ENCODE measurements at regions not wholly inside any gene's neighbourhood (a gene's known extent, or its start where the extent isn't known, plus 50 kb on each side); places are given as distances from the start of the nearest gene placed in this dataset.
"Not testable (repeated sequence)": the region's sequence is repeated elsewhere in the genome, so short reads cannot be mapped to it uniquely, and the experiment has no call there.

- H3K27me3 ChIP-seq (ENCODE audit: control insufficient read depth, insufficient read depth, low read length); H3K27ac ChIP-seq (ENCODE audit: low read length); H3K36me3 ChIP-seq (ENCODE audit: control insufficient read depth, insufficient read depth, low read length); ATAC-seq; intact Hi-C loops (cut with micrococcal nuclease; ENCODE audit: unreplicated experiment); CTCF ChIA-PET; H3K4me3 ChIP-seq (ENCODE audit: low read depth in 2 of 2, low read length in 2 of 2); in situ Hi-C loops (cut with HindIII; ENCODE audit: low pct_unique_long_range_greater_than_20kb, low sequenced_read_pairs); DNase-seq (ENCODE audit: low read depth, low spot score); H3K9me3 ChIP-seq (ENCODE audit: control insufficient read depth, insufficient read depth, low read depth, low read length); BruUV-seq (replicated peaks); POLR2A ChIA-PET; H3K4me1 ChIP-seq (ENCODE audit: control insufficient read depth, insufficient read depth, low read length): not testable (repeated sequence)
Observed at GRCh38 chr3:195984392-195985030, 76.2 kb upstream of the TNK2 start.

GRCh38 chr3:195983880-195984279 lies 75.5 kb upstream of the TNK2 start:
- intact Hi-C loops (cut with micrococcal nuclease; ENCODE audit: unreplicated experiment); H3K4me1 ChIP-seq (ENCODE audit: control insufficient read depth, insufficient read depth, low read length); BruUV-seq (replicated peaks); H3K27me3 ChIP-seq (ENCODE audit: control insufficient read depth, insufficient read depth, low read length); in situ Hi-C loops (cut with HindIII; ENCODE audit: low pct_unique_long_range_greater_than_20kb, low sequenced_read_pairs); CTCF ChIA-PET; H3K4me3 ChIP-seq (ENCODE audit: low read depth in 2 of 2, low read length in 2 of 2); POLR2A ChIA-PET; H3K9me3 ChIP-seq (ENCODE audit: control insufficient read depth, insufficient read depth, low read depth, low read length); ATAC-seq; H3K27ac ChIP-seq (ENCODE audit: low read length); H3K36me3 ChIP-seq (ENCODE audit: control insufficient read depth, insufficient read depth, low read length); DNase-seq (ENCODE audit: low read depth, low spot score): not testable (repeated sequence)

DNA sequence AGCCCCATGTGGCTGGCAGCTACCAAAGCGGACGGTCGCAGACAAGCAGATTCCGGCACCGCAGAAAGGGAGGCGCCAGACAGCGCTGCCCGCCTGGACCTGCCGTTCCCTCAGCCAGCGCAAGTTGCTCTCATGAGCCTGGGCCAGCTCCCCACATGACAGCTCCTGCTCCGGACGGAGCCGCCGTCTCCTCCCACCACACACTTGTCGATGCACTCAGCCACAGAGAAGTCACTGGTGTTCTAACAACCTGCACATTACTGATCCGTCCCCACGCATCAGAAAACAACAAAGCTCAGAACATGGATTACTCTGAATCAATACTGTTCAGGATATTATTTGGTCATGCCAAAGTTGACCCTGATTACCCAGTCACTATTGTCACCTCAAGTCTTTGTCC lies 74.4 kb upstream of the TNK2 start:
- H3K4me1 ChIP-seq (ENCODE audit: control insufficient read depth, insufficient read depth, low read length); intact Hi-C loops (cut with micrococcal nuclease; ENCODE audit: unreplicated experiment); H3K27me3 ChIP-seq (ENCODE audit: control insufficient read depth, insufficient read depth, low read length); H3K36me3 ChIP-seq (ENCODE audit: control insufficient read depth, insufficient read depth, low read length); H3K4me3 ChIP-seq (ENCODE audit: low read depth in 2 of 2, low read length in 2 of 2); H3K27ac ChIP-seq (ENCODE audit: low read length); POLR2A ChIA-PET; in situ Hi-C loops (cut with HindIII; ENCODE audit: low pct_unique_long_range_greater_than_20kb, low sequenced_read_pairs); BruUV-seq (replicated peaks); DNase-seq (ENCODE audit: low read depth, low spot score); CTCF ChIA-PET; H3K9me3 ChIP-seq (ENCODE audit: control insufficient read depth, insufficient read depth, low read depth, low read length); ATAC-seq: not testable (repeated sequence)

DNA sequence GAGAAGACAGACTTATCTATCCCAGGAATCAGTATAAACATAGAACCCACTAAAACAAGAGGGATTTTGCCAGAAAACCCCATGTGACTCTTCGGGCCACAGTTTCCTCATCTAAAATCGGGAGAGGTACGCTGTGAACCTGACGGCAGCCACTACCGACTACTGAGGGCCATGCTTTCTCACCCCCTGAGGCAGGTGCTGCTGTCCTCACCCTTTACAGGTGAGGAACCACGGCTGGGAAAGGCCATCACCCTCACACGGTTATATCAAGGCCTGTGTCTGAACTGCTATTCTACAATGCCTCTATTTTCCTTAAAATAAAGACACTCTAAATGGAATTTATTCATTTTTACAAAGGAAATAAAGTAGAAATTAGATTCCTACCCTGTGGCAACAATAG lies 73.4 kb upstream of the TNK2 start:
- H3K36me3 ChIP-seq (ENCODE audit: control insufficient read depth, insufficient read depth, low read length); intact Hi-C loops (cut with micrococcal nuclease; ENCODE audit: unreplicated experiment); H3K27ac ChIP-seq (ENCODE audit: low read length); POLR2A ChIA-PET; in situ Hi-C loops (cut with HindIII; ENCODE audit: low pct_unique_long_range_greater_than_20kb, low sequenced_read_pairs); BruUV-seq (replicated peaks); H3K4me3 ChIP-seq (ENCODE audit: low read depth in 2 of 2, low read length in 2 of 2); H3K4me1 ChIP-seq (ENCODE audit: control insufficient read depth, insufficient read depth, low read length); H3K9me3 ChIP-seq (ENCODE audit: control insufficient read depth, insufficient read depth, low read depth, low read length); ATAC-seq; H3K27me3 ChIP-seq (ENCODE audit: control insufficient read depth, insufficient read depth, low read length); DNase-seq (ENCODE audit: low read depth, low spot score); CTCF ChIA-PET: not testable (repeated sequence)

DNA sequence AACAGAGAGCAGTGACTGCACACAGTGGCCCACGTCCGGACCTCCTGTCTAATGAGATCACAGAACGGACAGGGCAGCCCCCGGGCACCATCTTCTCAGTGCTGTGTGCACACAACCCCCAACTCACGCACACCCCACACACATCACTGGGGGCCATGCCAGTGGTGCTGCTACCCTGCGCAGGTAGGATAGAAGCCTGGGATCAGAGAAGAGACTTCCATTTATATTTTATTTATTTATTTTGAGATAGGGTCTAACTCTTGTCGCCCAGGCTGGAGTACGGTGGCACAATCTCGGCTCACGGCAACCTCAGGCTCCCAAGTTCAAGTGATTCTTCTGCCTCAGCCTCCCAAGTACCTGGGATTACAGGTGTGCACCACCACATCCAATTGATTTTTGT lies 71.5 kb upstream of the TNK2 start:
- H3K27ac ChIP-seq (ENCODE audit: low read length); H3K36me3 ChIP-seq (ENCODE audit: control insufficient read depth, insufficient read depth, low read length); H3K4me1 ChIP-seq (ENCODE audit: control insufficient read depth, insufficient read depth, low read length); in situ Hi-C loops (cut with HindIII; ENCODE audit: low pct_unique_long_range_greater_than_20kb, low sequenced_read_pairs); CTCF ChIA-PET; ATAC-seq; intact Hi-C loops (cut with micrococcal nuclease; ENCODE audit: unreplicated experiment); H3K4me3 ChIP-seq (ENCODE audit: low read depth in 2 of 2, low read length in 2 of 2); H3K27me3 ChIP-seq (ENCODE audit: control insufficient read depth, insufficient read depth, low read length); H3K9me3 ChIP-seq (ENCODE audit: control insufficient read depth, insufficient read depth, low read depth, low read length); BruUV-seq (replicated peaks); DNase-seq (ENCODE audit: low read depth, low spot score); POLR2A ChIA-PET: not testable (repeated sequence)

GRCh38 chr3:195978585-195978984 lies 70.2 kb upstream of the TNK2 start:
- H3K36me3 ChIP-seq (ENCODE audit: control insufficient read depth, insufficient read depth, low read length); ATAC-seq; POLR2A ChIA-PET; H3K27ac ChIP-seq (ENCODE audit: low read length); DNase-seq (ENCODE audit: low read depth, low spot score); in situ Hi-C loops (cut with HindIII; ENCODE audit: low pct_unique_long_range_greater_than_20kb, low sequenced_read_pairs); H3K4me1 ChIP-seq (ENCODE audit: control insufficient read depth, insufficient read depth, low read length); BruUV-seq (replicated peaks); H3K9me3 ChIP-seq (ENCODE audit: control insufficient read depth, insufficient read depth, low read depth, low read length); CTCF ChIA-PET; H3K27me3 ChIP-seq (ENCODE audit: control insufficient read depth, insufficient read depth, low read length); intact Hi-C loops (cut with micrococcal nuclease; ENCODE audit: unreplicated experiment); H3K4me3 ChIP-seq (ENCODE audit: low read depth in 2 of 2, low read length in 2 of 2): not testable (repeated sequence)

GRCh38 chr3:195976876-195977275 lies 68.5 kb upstream of the TNK2 start:
- not testable (repeated sequence) for H3K4me1 ChIP-seq (ENCODE audit: control insufficient read depth, insufficient read depth, low read length)

DNA sequence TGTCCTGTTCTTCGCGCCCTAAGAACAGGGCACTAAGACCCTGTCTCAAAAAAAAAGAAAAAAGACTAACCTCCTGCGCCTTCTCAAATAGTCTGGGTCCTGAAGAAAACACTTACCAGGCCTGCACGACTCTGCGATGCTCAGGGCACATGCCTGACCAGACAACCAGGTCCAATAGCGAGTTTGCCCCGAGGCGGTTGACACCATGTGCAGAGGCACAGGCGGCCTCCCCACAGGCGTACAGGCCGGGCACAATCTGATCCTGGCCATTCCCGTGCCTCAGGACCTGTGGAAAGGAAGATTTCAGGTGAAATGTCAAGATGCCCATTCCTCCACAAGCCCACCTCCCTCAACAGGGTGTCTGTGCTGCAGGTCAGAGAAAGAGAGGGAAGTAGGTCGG lies 65.9 kb upstream of the TNK2 start:
- DNase-seq (ENCODE audit: low read depth, low spot score); H3K27ac ChIP-seq (ENCODE audit: low read length); H3K27me3 ChIP-seq (ENCODE audit: control insufficient read depth, insufficient read depth, low read length); H3K4me1 ChIP-seq (ENCODE audit: control insufficient read depth, insufficient read depth, low read length); BruUV-seq (replicated peaks); H3K36me3 ChIP-seq (ENCODE audit: control insufficient read depth, insufficient read depth, low read length); CTCF ChIA-PET; H3K9me3 ChIP-seq (ENCODE audit: control insufficient read depth, insufficient read depth, low read depth, low read length); ATAC-seq; intact Hi-C loops (cut with micrococcal nuclease; ENCODE audit: unreplicated experiment); POLR2A ChIA-PET; H3K4me3 ChIP-seq (ENCODE audit: low read depth in 2 of 2, low read length in 2 of 2); in situ Hi-C loops (cut with HindIII; ENCODE audit: low pct_unique_long_range_greater_than_20kb, low sequenced_read_pairs): not testable (repeated sequence)

More at GRCh38 chr3:195976876-195977275, 68.5 kb upstream of the TNK2 start:
- CTCF ChIA-PET; intact Hi-C loops (cut with micrococcal nuclease; ENCODE audit: unreplicated experiment); DNase-seq (ENCODE audit: low read depth, low spot score); POLR2A ChIA-PET; ATAC-seq; H3K9me3 ChIP-seq (ENCODE audit: control insufficient read depth, insufficient read depth, low read depth, low read length); H3K27me3 ChIP-seq (ENCODE audit: control insufficient read depth, insufficient read depth, low read length); BruUV-seq (replicated peaks); H3K36me3 ChIP-seq (ENCODE audit: control insufficient read depth, insufficient read depth, low read length); H3K4me3 ChIP-seq (ENCODE audit: low read depth in 2 of 2, low read length in 2 of 2); H3K27ac ChIP-seq (ENCODE audit: low read length); in situ Hi-C loops (cut with HindIII; ENCODE audit: low pct_unique_long_range_greater_than_20kb, low sequenced_read_pairs): not testable (repeated sequence)

Data from Panc1 (cell line).